ENCODE measurements at regions not wholly inside any gene's neighbourhood (a gene's known extent, or its start where the extent isn't known, plus 50 kb on each side); places are given as distances from the start of the nearest gene placed in this dataset.

DNA sequence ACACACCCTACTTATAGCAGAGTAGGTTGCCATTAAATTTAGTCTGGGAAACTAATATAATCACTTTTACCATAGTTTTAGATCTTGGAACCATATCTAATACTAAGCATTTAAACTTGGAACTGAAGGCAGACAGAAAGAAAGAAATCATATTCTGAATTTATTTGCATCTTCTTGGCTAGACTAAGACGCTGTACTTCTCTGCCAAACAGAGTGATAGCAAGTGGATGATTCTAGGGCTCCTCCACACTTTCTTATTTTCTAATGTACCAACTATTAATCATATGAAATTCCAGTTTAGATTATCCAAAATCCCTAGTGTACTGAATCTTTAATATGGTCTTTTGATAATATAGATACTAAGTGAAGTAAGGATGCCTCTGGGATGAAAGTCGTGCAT, 277.0 kb downstream of the CENPW start:
- Histone ChIP-seq H3K9me3 (ENCODE audit: insufficient read depth, low read length) (no peaks in the 10 kb centered on the region), H3K9me2 (replicated peaks; ENCODE audit: insufficient read depth, low read length) (no peaks in the 10 kb centered on the region), H3F3A (ENCODE audit: insufficient read depth) (no peaks in the 10 kb centered on the region), H4K20me1 (ENCODE audit: low read depth, low read length) (no peaks in the 10 kb centered on the region), H3K4me2 (ENCODE audit: low read depth, low read length, poor library complexity, severe bottlenecking) (no peak overlapping the region), H2AFZ (ENCODE audit: low read depth, low read length, severe bottlenecking) (no peak overlapping the region), H3K9ac (ENCODE audit: low read length) (no peak overlapping the region), H3K79me2 (ENCODE audit: insufficient read depth, low read length) (no peaks in the 10 kb centered on the region), H3K36me3 (ENCODE audit: low read length) (no peaks in the 10 kb centered on the region), H3K27ac (ENCODE audit: low read depth, low read length) (no peak overlapping the region), H3K27me3 (ENCODE audit: low read length) (no peaks in the 10 kb centered on the region), H3K4me3 (ENCODE audit: insufficient read depth, low read length, poor library complexity, severe bottlenecking) (no peak overlapping the region)
- TF ChIP-seq EZH2phosphoT487 (conservative IDR thresholded peaks at IDR 0.05; ENCODE audit: low read length), result no peak
- TF ChIP-seq, protein P1, sequence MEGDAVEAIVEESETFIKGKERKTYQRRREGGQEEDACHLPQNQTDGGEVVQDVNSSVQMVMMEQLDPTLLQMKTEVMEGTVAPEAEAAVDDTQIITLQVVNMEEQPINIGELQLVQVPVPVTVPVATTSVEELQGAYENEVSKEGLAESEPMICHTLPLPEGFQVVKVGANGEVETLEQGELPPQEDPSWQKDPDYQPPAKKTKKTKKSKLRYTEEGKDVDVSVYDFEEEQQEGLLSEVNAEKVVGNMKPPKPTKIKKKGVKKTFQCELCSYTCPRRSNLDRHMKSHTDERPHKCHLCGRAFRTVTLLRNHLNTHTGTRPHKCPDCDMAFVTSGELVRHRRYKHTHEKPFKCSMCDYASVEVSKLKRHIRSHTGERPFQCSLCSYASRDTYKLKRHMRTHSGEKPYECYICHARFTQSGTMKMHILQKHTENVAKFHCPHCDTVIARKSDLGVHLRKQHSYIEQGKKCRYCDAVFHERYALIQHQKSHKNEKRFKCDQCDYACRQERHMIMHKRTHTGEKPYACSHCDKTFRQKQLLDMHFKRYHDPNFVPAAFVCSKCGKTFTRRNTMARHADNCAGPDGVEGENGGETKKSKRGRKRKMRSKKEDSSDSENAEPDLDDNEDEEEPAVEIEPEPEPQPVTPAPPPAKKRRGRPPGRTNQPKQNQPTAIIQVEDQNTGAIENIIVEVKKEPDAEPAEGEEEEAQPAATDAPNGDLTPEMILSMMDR (IDR thresholded peaks at IDR 0.05; ENCODE audit: insufficient read depth, low read length, poor library complexity, severe bottlenecking), result no peak

GRCh38 chr6:126618639-126619343, 278.9 kb downstream of the CENPW start:
- no peaks in the 10 kb centered on the region for H3K9me2 ChIP-seq (replicated peaks; ENCODE audit: insufficient read depth, low read length)
- no peak overlapping the region for H3K4me3 ChIP-seq (ENCODE audit: insufficient read depth, low read length, poor library complexity, severe bottlenecking)
- no peak overlapping the region for H3K9ac ChIP-seq (ENCODE audit: low read length)
- no peaks in the 10 kb centered on the region for H3K36me3 ChIP-seq (ENCODE audit: low read length)
- no peaks in the 10 kb centered on the region for H3K9me3 ChIP-seq (ENCODE audit: insufficient read depth, low read length)
- H4K20me1 ChIP-seq (ENCODE audit: low read depth, low read length), result no peaks in the 10 kb centered on the region
- no peak overlapping the region for H2AFZ ChIP-seq (ENCODE audit: low read depth, low read length, severe bottlenecking)
- no peaks in the 10 kb centered on the region for H3K79me2 ChIP-seq (ENCODE audit: insufficient read depth, low read length)
- H3F3A ChIP-seq (ENCODE audit: insufficient read depth), result no peaks in the 10 kb centered on the region
- TF ChIP-seq, protein P1 (IDR thresholded peaks at IDR 0.05; ENCODE audit: insufficient read depth, low read length, poor library complexity, severe bottlenecking), result no peak
- no peak for TF ChIP-seq EZH2phosphoT487 (conservative IDR thresholded peaks at IDR 0.05; ENCODE audit: low read length)
- no peak overlapping the region for H3K27ac ChIP-seq (ENCODE audit: low read depth, low read length)
- no peaks in the 10 kb centered on the region for H3K27me3 ChIP-seq (ENCODE audit: low read length)
- H3K4me2 ChIP-seq (ENCODE audit: low read depth, low read length, poor library complexity, severe bottlenecking), result no peak overlapping the region

DNA sequence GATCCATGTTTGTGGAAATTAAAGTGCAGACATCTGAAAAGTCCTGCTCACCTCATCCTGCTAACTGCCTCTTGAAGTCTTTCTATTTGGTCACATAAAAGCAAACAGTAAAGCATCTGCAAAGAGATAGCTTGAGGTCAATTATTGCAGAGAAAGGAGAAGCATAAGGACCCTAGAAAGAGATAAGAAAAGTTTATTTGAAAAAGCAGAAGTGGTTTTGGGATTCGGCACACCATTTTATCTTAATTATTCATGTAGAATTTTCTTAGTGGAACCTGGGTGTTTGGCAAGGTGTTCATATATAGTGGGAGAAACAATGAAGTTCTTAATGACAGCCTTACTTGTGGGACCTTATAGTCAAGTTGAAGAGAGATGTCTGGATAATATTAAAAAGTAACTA, 280.8 kb downstream of the CENPW start:
- Histone ChIP-seq H3K4me2 (ENCODE audit: low read depth, low read length, poor library complexity, severe bottlenecking) (no peak overlapping the region), H2AFZ (ENCODE audit: low read depth, low read length, severe bottlenecking) (no peak overlapping the region), H3K27me3 (ENCODE audit: low read length) (no peaks in the 10 kb centered on the region), H4K20me1 (ENCODE audit: low read depth, low read length) (no peaks in the 10 kb centered on the region), H3K9me2 (replicated peaks; ENCODE audit: insufficient read depth, low read length) (no peaks in the 10 kb centered on the region), H3K36me3 (ENCODE audit: low read length) (no peaks in the 10 kb centered on the region), H3F3A (ENCODE audit: insufficient read depth) (no peaks in the 10 kb centered on the region), H3K79me2 (ENCODE audit: insufficient read depth, low read length) (no peaks in the 10 kb centered on the region), H3K4me3 (ENCODE audit: insufficient read depth, low read length, poor library complexity, severe bottlenecking) (no peak overlapping the region), H3K27ac (ENCODE audit: low read depth, low read length) (no peak overlapping the region), H3K9me3 (ENCODE audit: insufficient read depth, low read length) (no peaks in the 10 kb centered on the region), H3K9ac (ENCODE audit: low read length) (no peak overlapping the region)
- TF ChIP-seq EZH2phosphoT487 (conservative IDR thresholded peaks at IDR 0.05; ENCODE audit: low read length), result no peak
- TF ChIP-seq, protein P1 (IDR thresholded peaks at IDR 0.05; ENCODE audit: insufficient read depth, low read length, poor library complexity, severe bottlenecking), result no peak
